Left renal pelvis (tissue), 4 donors: ENCODE measurements at regions not wholly inside any gene's neighbourhood (a gene's known extent, or its start where the extent isn't known, plus 50 kb on each side); places are given as distances from the start of the nearest gene placed in this dataset.
"Not testable (repeated sequence)": the region's sequence is repeated elsewhere in the genome, so short reads cannot be mapped to it uniquely, and the experiment has no call there.

ENCODE experiments used
- DNase-seq, 4 donors: peaks; one replicate each; pipeline ENCODE4 v3.0.0-alpha.2; 2013; ENCODE audit warnings: low read depth in 4 of 4, low spot score in 3 of 4

GRCh38 chr14:43894534-43894933 is 612.5 kb downstream of the FSCB start:
- no peak for DNase-seq

GRCh38 chr14:43887523-43887922 is 619.6 kb downstream of the FSCB start:
- no peak for DNase-seq

GRCh38 chr14:43877351-43877960 is 629.6 kb downstream of the FSCB start:
- DNase-seq, result no peak

GRCh38 chr14:43872752-43873655 is 634.1 kb downstream of the FSCB start:
- DNase-seq, result no peak

GRCh38 chr14:43872222-43872621 is 634.9 kb downstream of the FSCB start:
- DNase-seq, result no peak

- DNase-seq, result no peak
These were observed 648.1 kb downstream of the FSCB start for GRCh38 chr14:43858981-43859380.

- no peak for DNase-seq
These were observed 651.5 kb downstream of the FSCB start for GRCh38 chr14:43855556-43855955.

- DNase-seq, result no peak
These were observed 653.5 kb downstream of the FSCB start for GRCh38 chr14:43853541-43853940.

GRCh38 chr14:43803076-43803689 is 703.9 kb downstream of the FSCB start:
- DNase-seq, result no peak

- DNase-seq, result peak in 1 of 4 donors; percentile 0
These were observed 711.4 kb downstream of the FSCB start for GRCh38 chr14:43795600-43796228.

GRCh38 chr14:43793579-43793978 is 713.5 kb downstream of the FSCB start:
- no peak for DNase-seq

- no peak for DNase-seq
These were observed 714.1 kb downstream of the FSCB start for GRCh38 chr14:43792980-43793379.

- DNase-seq, result no peak
These were observed 716.4 kb downstream of the FSCB start for GRCh38 chr14:43790681-43791080.

GRCh38 chr14:43789458-43789857 is 717.6 kb downstream of the FSCB start:
- DNase-seq, result no peak

- no peak for DNase-seq
These were observed 720.9 kb downstream of the FSCB start for GRCh38 chr14:43786066-43786762.

GRCh38 chr14:43784432-43784831 is 722.7 kb downstream of the FSCB start:
- not testable (repeated sequence) for DNase-seq

GRCh38 chr14:43778937-43779639 is 728.0 kb downstream of the FSCB start:
- DNase-seq, result no peak

- DNase-seq, result no peak
These were observed 728.5 kb downstream of the FSCB start for GRCh38 chr14:43778570-43778936.

- no peak for DNase-seq
These were observed 741.6 kb downstream of the FSCB start for GRCh38 chr14:43765474-43765873.

- DNase-seq, result no peak
These were observed 742.6 kb downstream of the FSCB start for GRCh38 chr14:43764433-43764832.
